SU-DHL-6 (cell line): ENCODE measurements at regions not wholly inside any gene's neighbourhood (a gene's known extent, or its start where the extent isn't known, plus 50 kb on each side); places are given as distances from the start of the nearest gene placed in this dataset.

Source experiments
- EZH2phosphoT487 ChIP-seq: fragments of 200-600 bp; sonication (generic), shearing (Covaris generic); conservative IDR thresholded peaks from 2 replicates; pipeline ENCODE4 v1.6.1; 2018; ENCODE audit warnings: mild to moderate bottlenecking, antibody characterized with exemption, low read length, moderate library complexity, mixed read lengths
- TF ChIP-seq, protein P1 (sequence below): fragments of 200-600 bp; sonication (generic); IDR thresholded peaks from one replicate; pipeline ENCODE4 v1.5.1; 2017; ENCODE audit warnings: antibody characterized with exemption, mild to moderate bottlenecking, low read length, moderate library complexity; ENCODE audit not compliant: insufficient read depth, poor library complexity, severe bottlenecking

DNA sequence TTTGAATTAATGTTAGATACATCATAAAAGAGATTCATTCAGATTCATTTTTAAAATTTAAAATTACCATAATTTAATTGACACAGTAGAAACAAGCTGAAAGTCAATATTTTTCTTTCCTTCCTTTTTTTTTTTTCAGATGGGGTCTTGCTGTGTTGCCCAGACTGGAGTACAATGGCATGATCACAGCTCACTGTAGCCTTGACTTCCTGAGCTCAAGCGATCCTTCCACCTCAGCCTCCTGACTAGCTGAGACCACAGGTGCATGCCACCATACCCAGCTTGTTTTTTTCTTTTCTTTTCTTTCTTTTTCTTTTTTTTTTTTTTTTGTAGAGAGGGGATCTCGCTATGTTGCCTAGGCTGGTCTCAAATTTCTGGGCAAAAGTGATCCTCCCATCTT is 131.6 kb upstream of the TBCA start:
- TF ChIP-seq, protein P1, sequence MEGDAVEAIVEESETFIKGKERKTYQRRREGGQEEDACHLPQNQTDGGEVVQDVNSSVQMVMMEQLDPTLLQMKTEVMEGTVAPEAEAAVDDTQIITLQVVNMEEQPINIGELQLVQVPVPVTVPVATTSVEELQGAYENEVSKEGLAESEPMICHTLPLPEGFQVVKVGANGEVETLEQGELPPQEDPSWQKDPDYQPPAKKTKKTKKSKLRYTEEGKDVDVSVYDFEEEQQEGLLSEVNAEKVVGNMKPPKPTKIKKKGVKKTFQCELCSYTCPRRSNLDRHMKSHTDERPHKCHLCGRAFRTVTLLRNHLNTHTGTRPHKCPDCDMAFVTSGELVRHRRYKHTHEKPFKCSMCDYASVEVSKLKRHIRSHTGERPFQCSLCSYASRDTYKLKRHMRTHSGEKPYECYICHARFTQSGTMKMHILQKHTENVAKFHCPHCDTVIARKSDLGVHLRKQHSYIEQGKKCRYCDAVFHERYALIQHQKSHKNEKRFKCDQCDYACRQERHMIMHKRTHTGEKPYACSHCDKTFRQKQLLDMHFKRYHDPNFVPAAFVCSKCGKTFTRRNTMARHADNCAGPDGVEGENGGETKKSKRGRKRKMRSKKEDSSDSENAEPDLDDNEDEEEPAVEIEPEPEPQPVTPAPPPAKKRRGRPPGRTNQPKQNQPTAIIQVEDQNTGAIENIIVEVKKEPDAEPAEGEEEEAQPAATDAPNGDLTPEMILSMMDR = no peak
- no peak for TF ChIP-seq EZH2phosphoT487
